ENCODE measurements at regions not wholly inside any gene's neighbourhood (a gene's known extent, or its start where the extent isn't known, plus 50 kb on each side); places are given as distances from the start of the nearest gene placed in this dataset.

DNA sequence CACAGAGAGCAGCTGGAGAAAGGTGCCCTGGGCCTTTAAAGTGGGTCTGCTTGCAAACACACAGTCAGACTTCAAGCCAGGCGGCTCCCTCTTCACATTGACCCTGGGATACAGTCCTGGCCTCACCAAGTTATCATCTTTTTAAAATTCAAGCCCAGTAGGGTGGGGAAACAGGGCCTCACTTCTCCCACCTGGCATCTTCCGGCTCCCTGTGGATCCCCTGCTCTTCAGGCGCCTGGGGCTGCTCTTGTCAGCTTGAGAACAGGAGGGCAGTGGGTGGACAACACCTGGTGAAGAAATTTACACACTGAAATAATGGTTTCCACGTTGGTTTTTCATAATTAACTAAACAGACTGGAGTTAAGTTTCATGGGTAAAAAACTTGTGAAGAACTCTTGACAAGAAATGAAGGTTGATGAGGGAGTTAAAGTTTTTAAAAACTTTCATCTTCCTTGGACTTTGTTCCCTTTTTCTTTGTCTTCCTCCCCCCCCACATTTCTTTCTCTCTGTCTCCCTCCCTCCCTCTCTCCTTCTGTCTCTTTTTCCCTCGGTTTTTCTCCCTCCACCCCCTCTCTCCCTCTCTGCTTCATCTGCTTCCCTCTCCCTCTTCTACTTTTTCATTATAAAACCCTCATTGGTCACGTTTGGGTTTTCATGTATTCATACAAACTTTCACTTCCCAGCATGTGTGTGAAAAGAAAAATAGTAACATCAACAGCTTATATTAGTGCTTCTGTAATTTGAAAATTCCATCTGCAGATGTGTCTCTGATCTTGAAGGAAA, 219.6 kb downstream of the DMRT2 start:
- Histone ChIP-seq H3K27ac (ENCODE audit: low read depth in 1 of 2, low read length in 2 of 2) (no peak overlapping the region), H3K9ac (ENCODE audit: low read depth in 1 of 2, low read length in 2 of 2) (no peak overlapping the region), H3K4me1 (ENCODE audit: control insufficient read depth in 4 of 4, insufficient read depth in 4 of 4, low read length in 3 of 4) (peaks cover 0 to 5% (median 0%) of the 10 kb centered on the region in 4 donors), H3K36me3 (ENCODE audit: control insufficient read depth in 4 of 4, insufficient read depth in 3 of 4, low read depth in 1 of 4, low read length in 3 of 4) (no peaks in the 10 kb centered on the region), H3K9me3 (ENCODE audit: control insufficient read depth in 4 of 4, low read length in 3 of 4) (no peaks in the 10 kb centered on the region), H3K4me3 (ENCODE audit: low read depth in 1 of 3, low read length in 3 of 3) (no peak overlapping the region), H3K27me3 (ENCODE audit: control insufficient read depth in 4 of 4, insufficient read depth in 4 of 4, low read length in 3 of 4) (no peaks in the 10 kb centered on the region)
- no peak for DNase-seq (ENCODE audit: low spot score)
- whole genome bisulfite sequencing: 64% methylated on average over 6 of the region's 6 CpGs
- TF ChIP-seq YY1 (IDR thresholded peaks at IDR 0.05) (no peak), HNF4G (IDR thresholded peaks at IDR 0.05) (no peak), FOXA2 (IDR thresholded peaks at IDR 0.05) (no peak), JUND (IDR thresholded peaks at IDR 0.05) (no peak), GABPA (IDR thresholded peaks at IDR 0.05 in 1 of 2, conservative IDR thresholded peaks at IDR 0.05 in 1 of 2) (no peak), FOXA1 (IDR thresholded peaks at IDR 0.05) (no peak), TAF1 (conservative IDR thresholded peaks at IDR 0.05) (no peak), EGR1 (IDR thresholded peaks at IDR 0.05; ENCODE audit: low read depth in 2 of 2) (no peak), RAD21 (IDR thresholded peaks at IDR 0.05) (no peak), RXRA (IDR thresholded peaks at IDR 0.05) (no peak), HNF4A (conservative IDR thresholded peaks at IDR 0.05) (no peak), SP1 (IDR thresholded peaks at IDR 0.05) (no peak), NR2F2 (IDR thresholded peaks at IDR 0.05) (no peak)
- TF ChIP-seq, protein P1, sequence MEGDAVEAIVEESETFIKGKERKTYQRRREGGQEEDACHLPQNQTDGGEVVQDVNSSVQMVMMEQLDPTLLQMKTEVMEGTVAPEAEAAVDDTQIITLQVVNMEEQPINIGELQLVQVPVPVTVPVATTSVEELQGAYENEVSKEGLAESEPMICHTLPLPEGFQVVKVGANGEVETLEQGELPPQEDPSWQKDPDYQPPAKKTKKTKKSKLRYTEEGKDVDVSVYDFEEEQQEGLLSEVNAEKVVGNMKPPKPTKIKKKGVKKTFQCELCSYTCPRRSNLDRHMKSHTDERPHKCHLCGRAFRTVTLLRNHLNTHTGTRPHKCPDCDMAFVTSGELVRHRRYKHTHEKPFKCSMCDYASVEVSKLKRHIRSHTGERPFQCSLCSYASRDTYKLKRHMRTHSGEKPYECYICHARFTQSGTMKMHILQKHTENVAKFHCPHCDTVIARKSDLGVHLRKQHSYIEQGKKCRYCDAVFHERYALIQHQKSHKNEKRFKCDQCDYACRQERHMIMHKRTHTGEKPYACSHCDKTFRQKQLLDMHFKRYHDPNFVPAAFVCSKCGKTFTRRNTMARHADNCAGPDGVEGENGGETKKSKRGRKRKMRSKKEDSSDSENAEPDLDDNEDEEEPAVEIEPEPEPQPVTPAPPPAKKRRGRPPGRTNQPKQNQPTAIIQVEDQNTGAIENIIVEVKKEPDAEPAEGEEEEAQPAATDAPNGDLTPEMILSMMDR (IDR thresholded peaks at IDR 0.05; ENCODE audit: low read depth, low read length, missing input control): no peak
- TF ChIP-seq, protein P2, sequence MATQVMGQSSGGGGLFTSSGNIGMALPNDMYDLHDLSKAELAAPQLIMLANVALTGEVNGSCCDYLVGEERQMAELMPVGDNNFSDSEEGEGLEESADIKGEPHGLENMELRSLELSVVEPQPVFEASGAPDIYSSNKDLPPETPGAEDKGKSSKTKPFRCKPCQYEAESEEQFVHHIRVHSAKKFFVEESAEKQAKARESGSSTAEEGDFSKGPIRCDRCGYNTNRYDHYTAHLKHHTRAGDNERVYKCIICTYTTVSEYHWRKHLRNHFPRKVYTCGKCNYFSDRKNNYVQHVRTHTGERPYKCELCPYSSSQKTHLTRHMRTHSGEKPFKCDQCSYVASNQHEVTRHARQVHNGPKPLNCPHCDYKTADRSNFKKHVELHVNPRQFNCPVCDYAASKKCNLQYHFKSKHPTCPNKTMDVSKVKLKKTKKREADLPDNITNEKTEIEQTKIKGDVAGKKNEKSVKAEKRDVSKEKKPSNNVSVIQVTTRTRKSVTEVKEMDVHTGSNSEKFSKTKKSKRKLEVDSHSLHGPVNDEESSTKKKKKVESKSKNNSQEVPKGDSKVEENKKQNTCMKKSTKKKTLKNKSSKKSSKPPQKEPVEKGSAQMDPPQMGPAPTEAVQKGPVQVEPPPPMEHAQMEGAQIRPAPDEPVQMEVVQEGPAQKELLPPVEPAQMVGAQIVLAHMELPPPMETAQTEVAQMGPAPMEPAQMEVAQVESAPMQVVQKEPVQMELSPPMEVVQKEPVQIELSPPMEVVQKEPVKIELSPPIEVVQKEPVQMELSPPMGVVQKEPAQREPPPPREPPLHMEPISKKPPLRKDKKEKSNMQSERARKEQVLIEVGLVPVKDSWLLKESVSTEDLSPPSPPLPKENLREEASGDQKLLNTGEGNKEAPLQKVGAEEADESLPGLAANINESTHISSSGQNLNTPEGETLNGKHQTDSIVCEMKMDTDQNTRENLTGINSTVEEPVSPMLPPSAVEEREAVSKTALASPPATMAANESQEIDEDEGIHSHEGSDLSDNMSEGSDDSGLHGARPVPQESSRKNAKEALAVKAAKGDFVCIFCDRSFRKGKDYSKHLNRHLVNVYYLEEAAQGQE (IDR thresholded peaks at IDR 0.05): no peak
- TF ChIP-seq, protein P3, sequence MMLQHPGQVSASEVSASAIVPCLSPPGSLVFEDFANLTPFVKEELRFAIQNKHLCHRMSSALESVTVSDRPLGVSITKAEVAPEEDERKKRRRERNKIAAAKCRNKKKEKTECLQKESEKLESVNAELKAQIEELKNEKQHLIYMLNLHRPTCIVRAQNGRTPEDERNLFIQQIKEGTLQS (IDR thresholded peaks at IDR 0.05): no peak
- TF ChIP-seq, protein P4, sequence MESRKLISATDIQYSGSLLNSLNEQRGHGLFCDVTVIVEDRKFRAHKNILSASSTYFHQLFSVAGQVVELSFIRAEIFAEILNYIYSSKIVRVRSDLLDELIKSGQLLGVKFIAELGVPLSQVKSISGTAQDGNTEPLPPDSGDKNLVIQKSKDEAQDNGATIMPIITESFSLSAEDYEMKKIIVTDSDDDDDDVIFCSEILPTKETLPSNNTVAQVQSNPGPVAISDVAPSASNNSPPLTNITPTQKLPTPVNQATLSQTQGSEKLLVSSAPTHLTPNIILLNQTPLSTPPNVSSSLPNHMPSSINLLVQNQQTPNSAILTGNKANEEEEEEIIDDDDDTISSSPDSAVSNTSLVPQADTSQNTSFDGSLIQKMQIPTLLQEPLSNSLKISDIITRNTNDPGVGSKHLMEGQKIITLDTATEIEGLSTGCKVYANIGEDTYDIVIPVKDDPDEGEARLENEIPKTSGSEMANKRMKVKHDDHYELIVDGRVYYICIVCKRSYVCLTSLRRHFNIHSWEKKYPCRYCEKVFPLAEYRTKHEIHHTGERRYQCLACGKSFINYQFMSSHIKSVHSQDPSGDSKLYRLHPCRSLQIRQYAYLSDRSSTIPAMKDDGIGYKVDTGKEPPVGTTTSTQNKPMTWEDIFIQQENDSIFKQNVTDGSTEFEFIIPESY (IDR thresholded peaks at IDR 0.05): no peak
- TF ChIP-seq, protein P5, sequence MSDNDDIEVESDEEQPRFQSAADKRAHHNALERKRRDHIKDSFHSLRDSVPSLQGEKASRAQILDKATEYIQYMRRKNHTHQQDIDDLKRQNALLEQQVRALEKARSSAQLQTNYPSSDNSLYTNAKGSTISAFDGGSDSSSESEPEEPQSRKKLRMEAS (IDR thresholded peaks at IDR 0.05): no peak

Measured in liver (tissue), 8 donors.